CD4-positive, alpha-beta T cell treated with Interleukin-2 at 100 ng/mL for 4 hours (primary cell): ENCODE measurements at regions not wholly inside any gene's neighbourhood (a gene's known extent, or its start where the extent isn't known, plus 50 kb on each side); places are given as distances from the start of the nearest gene placed in this dataset.
"Not testable (repeated sequence)": the region's sequence is repeated elsewhere in the genome, so short reads cannot be mapped to it uniquely, and the experiment has no call there.

ENCODE experiments used
- DNase-seq: peaks from one replicate; pipeline ENCODE4 v3.0.0-alpha.2; 2020; ENCODE audit warnings: low spot score

GRCh38 chr15:79157631-79158592 is 67.3 kb upstream of the RASGRF1 start:
- no peak for DNase-seq

- DNase-seq, result no peak
Observed at GRCh38 chr15:79156704-79157375, 66.3 kb upstream of the RASGRF1 start.

- DNase-seq, result no peak
Observed at GRCh38 chr15:79154483-79155135, 64.0 kb upstream of the RASGRF1 start.

GRCh38 chr15:79144290-79144689 is 53.7 kb upstream of the RASGRF1 start:
- DNase-seq, result not testable (repeated sequence)

- DNase-seq, result no peak
Observed at GRCh38 chr15:79140846-79141570, 50.4 kb upstream of the RASGRF1 start.
